ENCODE measurements at regions not wholly inside any gene's neighbourhood (a gene's known extent, or its start where the extent isn't known, plus 50 kb on each side); places are given as distances from the start of the nearest gene placed in this dataset.
A peak's percentile ranks its signal among the peaks of the same experiment; 100 is the strongest.

- no peak overlapping the region; the same call in 1 of the 2 replicates for H3K27ac ChIP-seq (ENCODE audit: low read depth, low read length)
- H3K27me3 ChIP-seq (ENCODE audit: insufficient read depth, low read length) = no peaks in the 10 kb centered on the region
- no peak overlapping the region for H3K4me3 ChIP-seq (ENCODE audit: low read length)
- no peaks in the 10 kb centered on the region for H3K36me3 ChIP-seq (ENCODE audit: insufficient read depth, low read length)
- H3K9me3 ChIP-seq (ENCODE audit: insufficient read depth, low read depth, low read length) = no peaks in the 10 kb centered on the region
- no peak overlapping the region for H3K9ac ChIP-seq (ENCODE audit: low read depth, low read length)
- 68% methylated on average over 9 of the region's 9 CpGs for WGBS
- H3K4me1 ChIP-seq (ENCODE audit: insufficient read depth, low read length) = peaks cover 31% of the 10 kb centered on the region
Measured at GRCh38 chr14:65225299-65226159, 123.2 kb upstream of the MAX start.

GRCh38 chr14:65226824-65227604 lies 124.7 kb upstream of the MAX start:
- Histone ChIP-seq H3K27ac (ENCODE audit: low read depth, low read length) (no peak overlapping the region), H3K36me3 (ENCODE audit: insufficient read depth, low read length) (no peaks in the 10 kb centered on the region), H3K27me3 (ENCODE audit: insufficient read depth, low read length) (no peaks in the 10 kb centered on the region), H3K9ac (ENCODE audit: low read depth, low read length) (no peak overlapping the region), H3K9me3 (ENCODE audit: insufficient read depth, low read depth, low read length) (no peaks in the 10 kb centered on the region), H3K4me1 (ENCODE audit: insufficient read depth, low read length) (peaks cover 32% of the 10 kb centered on the region), H3K4me3 (ENCODE audit: low read length) (no peak overlapping the region)
- WGBS = 67% methylated on average over 7 of the region's 7 CpGs

- Histone ChIP-seq H3K36me3 (ENCODE audit: insufficient read depth, low read length) (no peaks in the 10 kb centered on the region), H3K4me1 (ENCODE audit: insufficient read depth, low read length) (peaks cover 30% of the 10 kb centered on the region), H3K4me3 (ENCODE audit: low read length) (no peak overlapping the region), H3K27me3 (ENCODE audit: insufficient read depth, low read length) (no peaks in the 10 kb centered on the region), H3K9me3 (ENCODE audit: insufficient read depth, low read depth, low read length) (no peaks in the 10 kb centered on the region), H3K9ac (ENCODE audit: low read depth, low read length) (no peak overlapping the region), H3K27ac (ENCODE audit: low read depth, low read length) (no peak overlapping the region)
- 88% methylated on average over 2 of the region's 2 CpGs for WGBS
Measured at GRCh38 chr14:65228436-65228835, 126.1 kb upstream of the MAX start.

- no peaks in the 10 kb centered on the region for H3K36me3 ChIP-seq (ENCODE audit: insufficient read depth, low read length)
- no peaks in the 10 kb centered on the region for H3K9me3 ChIP-seq (ENCODE audit: insufficient read depth, low read depth, low read length)
- 72% methylated on average over 6 of the region's 8 CpGs for WGBS
- peak overlapping the region; percentile 72; the same call in 1 of the 2 replicates for H3K27ac ChIP-seq (ENCODE audit: low read depth, low read length)
- H3K4me3 ChIP-seq (ENCODE audit: low read length) = no peak overlapping the region
- H3K27me3 ChIP-seq (ENCODE audit: insufficient read depth, low read length) = no peaks in the 10 kb centered on the region
- H3K9ac ChIP-seq (ENCODE audit: low read depth, low read length) = peak overlapping the region; percentile 32; the same call in 1 of the 2 replicates
- H3K4me1 ChIP-seq (ENCODE audit: insufficient read depth, low read length) = peaks cover 30% of the 10 kb centered on the region
Measured at GRCh38 chr14:65228956-65229747, 126.8 kb upstream of the MAX start.

GRCh38 chr14:65229748-65230728 lies 127.7 kb upstream of the MAX start:
- Histone ChIP-seq H3K36me3 (ENCODE audit: insufficient read depth, low read length) (no peaks in the 10 kb centered on the region), H3K27me3 (ENCODE audit: insufficient read depth, low read length) (no peaks in the 10 kb centered on the region), H3K4me1 (ENCODE audit: insufficient read depth, low read length) (peaks cover 28% of the 10 kb centered on the region), H3K4me3 (ENCODE audit: low read length) (peak overlapping the region; percentile 33), H3K9ac (ENCODE audit: low read depth, low read length) (peak overlapping the region; percentile 32), H3K27ac (ENCODE audit: low read depth, low read length) (peak overlapping the region; percentile 72; the same call in 1 of the 2 replicates), H3K9me3 (ENCODE audit: insufficient read depth, low read depth, low read length) (no peaks in the 10 kb centered on the region)
- WGBS = 51% methylated on average over 27 of the region's 28 CpGs

- 81% methylated on average over 6 of the region's 6 CpGs for WGBS
- Histone ChIP-seq H3K4me3 (ENCODE audit: low read length) (no peak overlapping the region), H3K9me3 (ENCODE audit: insufficient read depth, low read depth, low read length) (no peaks in the 10 kb centered on the region), H3K9ac (ENCODE audit: low read depth, low read length) (no peak overlapping the region), H3K27me3 (ENCODE audit: insufficient read depth, low read length) (no peaks in the 10 kb centered on the region), H3K36me3 (ENCODE audit: insufficient read depth, low read length) (no peaks in the 10 kb centered on the region), H3K27ac (ENCODE audit: low read depth, low read length) (no peak overlapping the region), H3K4me1 (ENCODE audit: insufficient read depth, low read length) (peaks cover 20% of the 10 kb centered on the region)
Measured at GRCh38 chr14:65231286-65231980, 129.1 kb upstream of the MAX start.

- 94% methylated on average over 5 of the region's 5 CpGs for WGBS
- H3K27me3 ChIP-seq (ENCODE audit: insufficient read depth, low read length) = no peaks in the 10 kb centered on the region
- peaks cover 38% of the 10 kb centered on the region for H3K4me1 ChIP-seq (ENCODE audit: insufficient read depth, low read length)
- H3K4me3 ChIP-seq (ENCODE audit: low read length) = no peak overlapping the region
- H3K27ac ChIP-seq (ENCODE audit: low read depth, low read length) = no peak overlapping the region
- no peaks in the 10 kb centered on the region for H3K36me3 ChIP-seq (ENCODE audit: insufficient read depth, low read length)
- no peaks in the 10 kb centered on the region for H3K9me3 ChIP-seq (ENCODE audit: insufficient read depth, low read depth, low read length)
- no peak overlapping the region for H3K9ac ChIP-seq (ENCODE audit: low read depth, low read length)
Measured at GRCh38 chr14:65234752-65235361, 132.5 kb upstream of the MAX start.

GRCh38 chr14:65237023-65237814 lies 134.9 kb upstream of the MAX start:
- H3K36me3 ChIP-seq (ENCODE audit: insufficient read depth, low read length) = no peaks in the 10 kb centered on the region
- peaks cover 28% of the 10 kb centered on the region; the same call in 1 of the 2 replicates for H3K4me1 ChIP-seq (ENCODE audit: insufficient read depth, low read length)
- H3K9ac ChIP-seq (ENCODE audit: low read depth, low read length) = no peak overlapping the region
- H3K27ac ChIP-seq (ENCODE audit: low read depth, low read length) = no peak overlapping the region
- no peaks in the 10 kb centered on the region for H3K27me3 ChIP-seq (ENCODE audit: insufficient read depth, low read length)
- H3K9me3 ChIP-seq (ENCODE audit: insufficient read depth, low read depth, low read length) = no peaks in the 10 kb centered on the region
- no peak overlapping the region for H3K4me3 ChIP-seq (ENCODE audit: low read length)
- 87% methylated on average over 5 of the region's 5 CpGs for WGBS

- Histone ChIP-seq H3K27ac (ENCODE audit: low read depth, low read length) (no peak overlapping the region), H3K4me3 (ENCODE audit: low read length) (no peak overlapping the region), H3K9me3 (ENCODE audit: insufficient read depth, low read depth, low read length) (no peaks in the 10 kb centered on the region), H3K27me3 (ENCODE audit: insufficient read depth, low read length) (no peaks in the 10 kb centered on the region), H3K4me1 (ENCODE audit: insufficient read depth, low read length) (peaks cover 28% of the 10 kb centered on the region; the same call in 1 of the 2 replicates), H3K9ac (ENCODE audit: low read depth, low read length) (no peak overlapping the region), H3K36me3 (ENCODE audit: insufficient read depth, low read length) (no peaks in the 10 kb centered on the region)
- 79% methylated on average over 6 of the region's 6 CpGs for WGBS
Measured at GRCh38 chr14:65237941-65238340, 135.6 kb upstream of the MAX start.

All from HUES64 (cell line).